ENCODE measurements at regions not wholly inside any gene's neighbourhood (a gene's known extent, or its start where the extent isn't known, plus 50 kb on each side); places are given as distances from the start of the nearest gene placed in this dataset.

- TF ChIP-seq FOXP4 (CRISPR knock-in tag; IDR thresholded peaks at IDR 0.05) (no peak), CTCF (IDR thresholded peaks at IDR 0.05) (no peak), USF1 (CRISPR knock-in tag; IDR thresholded peaks at IDR 0.05) (no peak), TEAD4 (CRISPR knock-in tag; IDR thresholded peaks at IDR 0.05) (no peak), USF2 (CRISPR knock-in tag; IDR thresholded peaks at IDR 0.05) (no peak), IRF2 (CRISPR knock-in tag; IDR thresholded peaks at IDR 0.05; ENCODE audit: borderline replicate concordance, low read depth) (no peak), KAT7 (CRISPR knock-in tag; IDR thresholded peaks at IDR 0.05; ENCODE audit: borderline replicate concordance) (no peak), TP53 (CRISPR knock-in tag; IDR thresholded peaks at IDR 0.05) (no peak)
These were observed 113.4 kb downstream of the SEM1 start for GRCh38 chr7:96596120-96596826.
